Loucy (cell line): ENCODE measurements at regions not wholly inside any gene's neighbourhood (a gene's known extent, or its start where the extent isn't known, plus 50 kb on each side); places are given as distances from the start of the nearest gene placed in this dataset.

ENCODE experiments used
- H2AFZ ChIP-seq: fragments of 200-600 bp; sonication (generic); 2 replicates; pipeline ENCODE4 v1.6.0; 2016; ENCODE audit warnings: antibody characterized with exemption, mild to moderate bottlenecking, low read length, moderate library complexity
- H3F3A ChIP-seq: fragments of 200-600 bp; 2 replicates; pipeline ENCODE4 v1.6.0; 2016; ENCODE audit warnings: antibody characterized with exemption, low read depth, mild to moderate bottlenecking
- H3K27me3 ChIP-seq: fragments of 200-600 bp; sonication (generic); 2 replicates; pipeline ENCODE4 v1.6.1; 2014; ENCODE audit warnings: low read length, mild to moderate bottlenecking; ENCODE audit not compliant: insufficient read depth, poor library complexity, severe bottlenecking
- H3K36me3 ChIP-seq: fragments of 200-600 bp; sonication (generic); 2 replicates; pipeline ENCODE4 v1.6.1; 2016; ENCODE audit warnings: low read length; ENCODE audit not compliant: insufficient read depth
- H3K4me1 ChIP-seq: fragments of 200-600 bp; sonication (generic); 2 replicates; pipeline ENCODE4 v1.5.1; 2014; ENCODE audit warnings: low read length, mild to moderate bottlenecking; ENCODE audit not compliant: insufficient read depth, poor library complexity, severe bottlenecking
- H3K4me2 ChIP-seq: fragments of 200-600 bp; sonication (generic); 2 replicates; pipeline ENCODE4 v1.6.0; 2014; ENCODE audit warnings: antibody characterized with exemption, low read length, low read depth, mild to moderate bottlenecking; ENCODE audit not compliant: poor library complexity, severe bottlenecking
- H3K4me3 ChIP-seq: fragments of 200-600 bp; sonication (generic); 2 replicates; pipeline ENCODE4 v1.5.1; 2014; ENCODE audit warnings: low read length, mild to moderate bottlenecking, mixed read lengths; ENCODE audit not compliant: poor library complexity, severe bottlenecking
- H3K79me2 ChIP-seq: fragments of 200-600 bp; sonication (generic); 2 replicates; pipeline ENCODE4 v1.6.1; 2014; ENCODE audit warnings: low read length; ENCODE audit not compliant: insufficient read depth
- H3K9ac ChIP-seq: fragments of 200-600 bp; sonication (generic); 2 replicates; pipeline ENCODE4 v1.6.0; 2014; ENCODE audit warnings: mild to moderate bottlenecking, low read depth, low read length, moderate library complexity; ENCODE audit not compliant: poor library complexity, severe bottlenecking
- H3K9me2 ChIP-seq: fragments of 200-600 bp; sonication (generic); replicated peaks from 2 replicates; pipeline ENCODE4 v1.6.1; 2016; ENCODE audit warnings: low read depth, low read length, mixed read lengths
- H3K9me3 ChIP-seq: fragments of 200-600 bp; sonication (generic); 2 replicates; pipeline ENCODE4 v1.6.1; 2014; ENCODE audit warnings: mild to moderate bottlenecking, antibody characterized with exemption, low read length, low read depth; ENCODE audit not compliant: insufficient read depth
- H4K20me1 ChIP-seq: fragments of 200-600 bp; sonication (generic); 2 replicates; pipeline ENCODE4 v1.6.0; 2014; ENCODE audit warnings: antibody characterized with exemption, low read length, mild to moderate bottlenecking; ENCODE audit not compliant: insufficient read depth, poor library complexity, severe bottlenecking
- CTCF ChIP-seq: fragments of 200-600 bp; sonication (generic); conservative IDR thresholded peaks from 2 replicates; pipeline ENCODE4 v1.5.1; 2014; ENCODE audit warnings: mild to moderate bottlenecking, antibody characterized with exemption, low read length
- EZH2phosphoT487 ChIP-seq: fragments of 200-600 bp; IDR thresholded peaks from 2 replicates; pipeline ENCODE4 v1.6.1; 2018; ENCODE audit warnings: antibody characterized with exemption, mild to moderate bottlenecking, moderate library complexity, borderline replicate concordance

- no peaks in the 10 kb centered on the region for H3K79me2 ChIP-seq
- TF ChIP-seq EZH2phosphoT487 (no peak), CTCF (no peak)
- H3K4me3 ChIP-seq: no peak overlapping the region
- H3K36me3 ChIP-seq: no peaks in the 10 kb centered on the region
- H3F3A ChIP-seq: no peaks in the 10 kb centered on the region
- H3K9ac ChIP-seq: no peak overlapping the region
- no peak overlapping the region for H2AFZ ChIP-seq
- no peaks in the 10 kb centered on the region for H4K20me1 ChIP-seq
- H3K27me3 ChIP-seq: no peaks in the 10 kb centered on the region
- H3K4me2 ChIP-seq: no peak overlapping the region
- H3K4me1 ChIP-seq: no peaks in the 10 kb centered on the region
- no peaks in the 10 kb centered on the region for H3K9me2 ChIP-seq
- H3K9me3 ChIP-seq: no peaks in the 10 kb centered on the region
Observed at GRCh38 chr3:159887168-159887567, 101.5 kb upstream of the IL12A start.

GRCh38 chr3:159887911-159888310 lies 100.7 kb upstream of the IL12A start:
- Histone ChIP-seq H3K79me2 (no peaks in the 10 kb centered on the region), H3K9ac (no peak overlapping the region), H3K9me3 (no peaks in the 10 kb centered on the region), H2AFZ (no peak overlapping the region), H3K4me2 (no peak overlapping the region), H3K9me2 (no peaks in the 10 kb centered on the region), H3F3A (no peaks in the 10 kb centered on the region), H4K20me1 (no peaks in the 10 kb centered on the region), H3K4me3 (no peak overlapping the region), H3K4me1 (no peaks in the 10 kb centered on the region), H3K27me3 (no peaks in the 10 kb centered on the region), H3K36me3 (no peaks in the 10 kb centered on the region)
- TF ChIP-seq CTCF (no peak), EZH2phosphoT487 (no peak)

- Histone ChIP-seq H2AFZ (no peak overlapping the region), H3K9me2 (no peaks in the 10 kb centered on the region), H3K27me3 (no peaks in the 10 kb centered on the region), H3K36me3 (no peaks in the 10 kb centered on the region), H3K9me3 (no peaks in the 10 kb centered on the region), H3K4me2 (no peak overlapping the region), H3K4me3 (no peak overlapping the region), H3K4me1 (no peaks in the 10 kb centered on the region), H3K79me2 (no peaks in the 10 kb centered on the region), H3F3A (no peaks in the 10 kb centered on the region), H3K9ac (no peak overlapping the region), H4K20me1 (no peaks in the 10 kb centered on the region)
- TF ChIP-seq CTCF: no peak
- TF ChIP-seq EZH2phosphoT487: no peak
Observed at GRCh38 chr3:159892171-159892795, 96.4 kb upstream of the IL12A start.
